GM10266 (cell line): ENCODE measurements at regions not wholly inside any gene's neighbourhood (a gene's known extent, or its start where the extent isn't known, plus 50 kb on each side); places are given as distances from the start of the nearest gene placed in this dataset.
A peak's percentile ranks its signal among the peaks of the same experiment; 100 is the strongest.

Experiments used
- DNase-seq: peaks from one replicate; pipeline ENCODE4 v3.0.0; 2012; ENCODE audit errors: extremely low spot score
- TF ChIP-seq, protein P1 (sequence below): IDR thresholded peaks from 2 replicates; pipeline ENCODE4 v1.5.1; 2012; ENCODE audit warnings: mild to moderate bottlenecking, low read depth; ENCODE audit not compliant: control insufficient read depth, insufficient read depth; ENCODE audit errors: missing control alignments

DNA sequence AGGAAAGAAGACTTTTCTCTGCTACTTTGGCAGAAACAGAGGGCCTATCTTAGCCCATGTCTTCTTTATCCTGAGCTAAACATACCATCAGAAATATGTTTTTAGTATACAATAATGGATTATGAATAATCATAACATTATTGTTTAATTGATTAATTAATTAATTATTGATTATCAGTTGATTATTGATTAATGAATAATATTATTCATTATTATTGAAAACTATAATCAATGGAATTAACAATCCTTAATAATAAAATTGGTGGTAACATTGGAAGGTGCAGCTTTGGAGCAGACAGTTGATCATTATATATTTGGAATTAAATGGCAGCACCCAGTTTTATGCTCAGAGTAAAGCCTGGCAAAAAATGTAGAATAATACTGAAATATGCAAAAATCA, 655.9 kb upstream of the ARGLU1 start:
- DNase-seq: no peak
- TF ChIP-seq, protein P1, sequence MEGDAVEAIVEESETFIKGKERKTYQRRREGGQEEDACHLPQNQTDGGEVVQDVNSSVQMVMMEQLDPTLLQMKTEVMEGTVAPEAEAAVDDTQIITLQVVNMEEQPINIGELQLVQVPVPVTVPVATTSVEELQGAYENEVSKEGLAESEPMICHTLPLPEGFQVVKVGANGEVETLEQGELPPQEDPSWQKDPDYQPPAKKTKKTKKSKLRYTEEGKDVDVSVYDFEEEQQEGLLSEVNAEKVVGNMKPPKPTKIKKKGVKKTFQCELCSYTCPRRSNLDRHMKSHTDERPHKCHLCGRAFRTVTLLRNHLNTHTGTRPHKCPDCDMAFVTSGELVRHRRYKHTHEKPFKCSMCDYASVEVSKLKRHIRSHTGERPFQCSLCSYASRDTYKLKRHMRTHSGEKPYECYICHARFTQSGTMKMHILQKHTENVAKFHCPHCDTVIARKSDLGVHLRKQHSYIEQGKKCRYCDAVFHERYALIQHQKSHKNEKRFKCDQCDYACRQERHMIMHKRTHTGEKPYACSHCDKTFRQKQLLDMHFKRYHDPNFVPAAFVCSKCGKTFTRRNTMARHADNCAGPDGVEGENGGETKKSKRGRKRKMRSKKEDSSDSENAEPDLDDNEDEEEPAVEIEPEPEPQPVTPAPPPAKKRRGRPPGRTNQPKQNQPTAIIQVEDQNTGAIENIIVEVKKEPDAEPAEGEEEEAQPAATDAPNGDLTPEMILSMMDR: no peak

DNA sequence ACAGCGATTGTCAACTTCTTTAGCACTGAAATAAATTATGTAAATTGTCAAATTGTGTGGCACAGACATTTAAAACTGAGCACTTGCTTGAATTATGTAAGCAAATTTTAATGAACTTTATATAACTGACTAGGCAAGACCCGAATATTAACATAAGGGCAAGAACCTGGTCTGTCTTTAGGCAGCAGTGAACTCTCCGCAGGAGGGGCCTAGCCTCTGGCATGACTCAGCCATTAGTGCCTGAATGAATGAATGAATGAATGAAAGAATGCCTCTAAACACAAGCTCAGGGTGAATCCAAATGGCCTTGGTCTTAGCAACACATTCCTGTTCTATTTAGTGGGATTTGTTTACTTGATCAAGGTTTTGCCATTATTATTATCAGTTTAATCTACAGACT, 654.7 kb upstream of the ARGLU1 start:
- TF ChIP-seq, protein P1: no peak
- no peak for DNase-seq

DNA sequence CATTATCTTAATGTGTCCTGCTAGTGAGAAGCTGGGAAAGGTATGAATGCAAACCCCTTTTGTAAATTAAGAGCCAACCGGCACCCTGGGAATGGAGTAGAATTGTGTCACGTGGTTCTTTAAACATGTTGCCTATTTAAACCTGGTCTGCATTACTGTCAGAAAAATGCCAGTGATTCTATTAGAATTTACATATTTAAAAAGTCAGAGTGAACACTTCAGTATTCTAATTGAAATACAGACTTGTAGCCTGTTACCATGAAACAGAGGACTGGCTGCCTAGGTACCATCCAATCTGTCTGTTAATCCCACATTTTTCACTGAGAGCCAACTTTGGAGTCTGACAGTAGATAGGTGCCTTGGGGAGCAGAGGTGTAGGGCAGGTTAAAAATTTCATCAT, 652.3 kb upstream of the ARGLU1 start:
- no peak for DNase-seq
- TF ChIP-seq, protein P1: no peak

DNA sequence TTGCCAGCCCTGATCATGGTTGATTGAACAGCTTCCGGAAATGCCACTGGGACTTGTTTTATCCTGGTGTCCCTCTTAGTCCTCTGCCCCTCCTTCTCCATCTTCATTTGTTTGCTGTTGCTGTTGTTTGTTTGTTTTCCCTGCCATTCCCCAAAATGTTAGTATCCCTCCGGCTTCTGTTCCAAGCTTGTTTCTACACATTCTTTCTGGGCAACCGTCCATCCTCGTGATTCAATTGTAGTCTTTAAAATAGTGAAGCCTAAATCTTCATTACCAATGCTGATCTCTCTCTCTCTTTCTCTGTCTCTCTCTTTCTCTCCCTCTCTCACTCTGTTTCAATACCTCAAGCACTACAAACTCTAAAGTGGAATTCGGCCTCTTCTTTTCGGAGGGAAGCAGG, 649.3 kb upstream of the ARGLU1 start:
- DNase-seq: no peak

DNA sequence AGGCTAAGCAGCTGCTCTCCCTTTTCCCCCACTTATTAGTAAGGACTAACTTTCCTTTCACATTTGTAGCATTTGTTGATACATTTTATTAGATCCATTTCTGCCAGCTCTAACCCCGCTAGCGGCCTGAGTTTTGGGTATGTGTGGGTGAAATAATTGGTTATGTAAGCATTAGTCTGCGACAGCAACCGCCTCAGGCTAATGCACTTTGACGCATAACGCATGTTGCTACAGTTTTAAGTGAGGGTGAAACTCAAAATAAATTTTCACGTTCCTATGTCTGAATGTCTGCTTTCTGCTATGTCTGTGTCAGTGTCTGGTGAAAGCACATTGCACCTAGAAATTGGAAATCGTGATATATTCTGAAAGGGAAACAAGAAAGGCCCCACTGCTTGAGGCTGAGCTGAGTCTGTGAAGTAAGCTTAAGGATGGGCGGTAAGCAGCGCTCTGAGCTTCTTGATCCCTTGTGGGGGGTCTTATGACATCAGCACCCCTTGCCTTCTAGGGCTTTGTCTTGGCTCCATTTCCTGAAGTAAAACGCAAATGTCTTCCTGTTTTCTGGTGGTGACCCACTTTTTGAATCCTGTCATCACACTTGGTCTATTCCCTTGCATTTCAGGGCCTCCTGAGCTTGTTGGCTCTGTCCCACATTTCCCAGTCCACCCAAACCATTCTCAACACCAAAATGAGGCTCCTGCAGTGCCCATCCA, 648.3 kb upstream of the ARGLU1 start:
- DNase-seq: no peak
- TF ChIP-seq, protein P1: no peak

More for the DNA sequence above, 649.3 kb upstream of the ARGLU1 start:
- TF ChIP-seq, protein P1: no peak

DNA sequence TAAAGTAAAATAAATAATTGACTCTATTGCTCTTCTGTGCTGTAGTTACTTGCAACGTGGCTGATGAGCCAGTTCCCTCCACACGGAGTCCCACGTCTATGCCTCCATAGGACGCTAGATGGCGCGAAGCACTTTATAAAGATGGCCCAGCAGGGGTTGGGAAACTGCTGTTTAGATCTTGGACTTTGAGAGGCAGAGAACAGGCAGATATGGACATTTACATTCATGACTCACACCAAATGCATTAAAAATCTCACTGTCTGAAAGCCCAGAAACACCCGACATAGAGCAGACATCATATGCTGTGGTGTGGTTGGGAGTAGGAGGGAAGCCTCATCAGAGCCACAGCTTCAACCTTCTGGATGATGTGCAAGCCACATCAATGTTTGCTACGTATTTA, 643.1 kb upstream of the ARGLU1 start:
- peak; percentile 47 for DNase-seq
- TF ChIP-seq, protein P1: peak; percentile 91

DNA sequence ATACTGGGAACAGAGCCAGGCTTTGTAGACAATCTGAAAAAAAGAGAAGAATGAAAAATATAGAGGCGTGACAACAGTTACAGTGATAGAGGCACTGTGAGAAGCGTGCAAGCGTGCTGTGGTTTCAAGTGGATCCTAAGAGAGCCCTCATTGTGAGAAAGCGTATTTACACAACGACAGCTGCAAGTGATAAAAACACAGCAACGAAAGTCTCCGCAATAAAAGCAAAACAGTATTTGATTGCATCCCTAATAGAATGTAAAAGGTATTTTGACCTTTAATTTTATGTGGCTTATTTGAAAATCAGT, 642.7 kb upstream of the ARGLU1 start:
- TF ChIP-seq, protein P1: no peak
- DNase-seq: no peak
